Glomerular visceral epithelial cell (primary cell): ENCODE measurements at regions not wholly inside any gene's neighbourhood (a gene's known extent, or its start where the extent isn't known, plus 50 kb on each side); places are given as distances from the start of the nearest gene placed in this dataset.

Experiments used
- DNase-seq: peaks from one replicate; pipeline ENCODE4 v3.0.0-alpha.2; 2016; ENCODE audit errors: extremely low spot score

DNA sequence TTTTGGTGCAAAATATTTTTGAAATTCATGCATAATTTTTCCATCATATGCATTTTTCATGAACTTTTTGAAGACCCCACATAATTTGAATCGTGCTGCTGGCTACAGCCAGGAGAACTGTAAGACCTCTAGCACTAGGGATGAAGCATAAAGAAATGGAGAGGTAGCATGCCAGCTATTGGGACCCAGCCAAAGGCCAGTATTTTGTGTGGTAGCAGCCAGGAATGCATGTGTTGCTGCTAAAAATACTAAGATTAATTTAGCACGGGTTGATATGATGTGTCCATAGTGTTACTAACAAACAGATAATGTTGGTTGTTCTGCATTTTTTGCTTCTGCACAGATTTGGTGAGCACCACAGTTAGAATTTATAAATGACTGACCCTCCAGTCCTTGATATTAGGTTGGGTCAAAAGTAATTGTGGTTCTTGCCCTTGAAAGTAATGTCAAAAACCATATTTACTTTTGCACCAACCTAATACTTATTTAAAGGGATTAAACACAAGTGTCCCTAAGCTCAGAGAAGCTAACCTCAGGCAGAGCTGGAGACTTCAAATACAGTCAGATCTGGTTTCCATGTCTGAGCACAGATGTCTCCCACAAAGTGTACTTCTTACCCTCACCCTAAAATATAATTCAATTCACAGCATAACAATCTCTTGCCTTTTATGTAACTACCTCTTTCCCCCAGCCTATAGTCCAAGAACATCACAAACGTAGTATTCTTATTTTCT lies 54.1 kb upstream of the NPSR1 start:
- no peak for DNase-seq
